GM12878 (cell line): ENCODE measurements at regions not wholly inside any gene's neighbourhood (a gene's known extent, or its start where the extent isn't known, plus 50 kb on each side); places are given as distances from the start of the nearest gene placed in this dataset.

Experiments
- ATAC-seq: fragments of 200-7000 bp; cut with Tn5 transposase; 3 replicates; pipeline ENCODE4 v1.9.1; 2020; ENCODE audit warnings: mild to moderate bottlenecking, moderate library complexity
- BruUV-seq: library from RNA; stranded (reverse); fragments of 400-500 nt; replicated peaks from 2 replicates; lab custom pipeline; 2021; lab: Mats Ljungman, UMichigan
- CTCF ChIA-PET: fragments of 300-600 bp; sonication (Branson Sonifier 250); formaldehyde crosslinking; extraction: SDS; loops from one replicate; lab custom pipeline; 2021; ENCODE audit warnings: inconsistent platforms; lab: Yijun Ruan, JAX
- POLR2A ChIA-PET: fragments of 350-600 bp; formaldehyde crosslinking; extraction: SDS; loops from one replicate; lab custom pipeline; 2021; ENCODE audit warnings: inconsistent platforms; lab: Charles Lee
- RAD21 ChIA-PET: fragments of 300-600 bp; sonication (Branson Sonifier 250); formaldehyde crosslinking; loops from one replicate; lab custom pipeline; 2023; ENCODE audit warnings: antibody characterized with exemption; ENCODE audit not compliant: unreplicated experiment; lab: Charles Lee
- SMC1A ChIA-PET: fragments of 300-600 bp; sonication (Branson Sonifier 250); formaldehyde crosslinking; loops from one replicate; lab custom pipeline; 2023; ENCODE audit not compliant: unreplicated experiment, uncharacterized antibody; lab: Charles Lee
- DNase-seq: peaks from one replicate; pipeline ENCODE4 v3.0.0-alpha.2; 2011; ENCODE audit warnings: low read depth, low spot score
- FAIRE-seq: peaks from 3 replicates; lab custom pipeline; 2011; peaks lifted over from hg19 to GRCh38; lab: Jason Lieb, UNC
- H2AFZ ChIP-seq: 2 replicates; pipeline ENCODE4 v1.6.0; 2011; ENCODE audit warnings: low read depth, low read length, control low read depth; ENCODE audit not compliant: control insufficient read depth
- H3K27ac ChIP-seq: 2 replicates; pipeline ENCODE4 v1.5.1; 2011; ENCODE audit warnings: control low read depth; ENCODE audit not compliant: control insufficient read depth, insufficient read depth
- H3K27me3 ChIP-seq, 2 experiments: replicated peaks in 1 of 2; 2 replicates each; pipeline versions ENCODE4 v1.6.0 to v1.6.1; 2011; ENCODE audit warnings: low read length in 1 of 2; ENCODE audit not compliant: control insufficient read depth in 2 of 2, insufficient read depth in 2 of 2
- H3K36me3 ChIP-seq, 2 experiments: 2 replicates each; pipeline ENCODE4 v1.5.1; 2011; ENCODE audit warnings: low read length in 1 of 2; ENCODE audit not compliant: control insufficient read depth in 2 of 2, insufficient read depth in 2 of 2
- H3K4me1 ChIP-seq: 2 replicates; pipeline ENCODE4 v1.6.1; 2011; ENCODE audit warnings: mild to moderate bottlenecking, low read length, moderate library complexity, mixed read lengths; ENCODE audit not compliant: control insufficient read depth, insufficient read depth
- H3K4me2 ChIP-seq: 2 replicates; pipeline ENCODE4 v1.6.0; 2011; ENCODE audit warnings: control low read depth; ENCODE audit not compliant: control insufficient read depth, insufficient read depth
- H3K4me3 ChIP-seq: fragments of 200-600 bp; sonication (generic); 2 replicates; pipeline ENCODE4 v1.5.1; 2016
- H3K79me2 ChIP-seq: 2 replicates; pipeline ENCODE4 v1.6.0; 2011; ENCODE audit warnings: low read length; ENCODE audit not compliant: control insufficient read depth, insufficient read depth
- H3K9ac ChIP-seq: 2 replicates; pipeline ENCODE4 v1.8.0; 2011; ENCODE audit warnings: low read length, control low read depth, mixed read lengths; ENCODE audit not compliant: control insufficient read depth, insufficient read depth
- H3K9me3 ChIP-seq: replicated peaks from 3 replicates; pipeline ENCODE4 v1.5.1; 2011; ENCODE audit warnings: mild to moderate bottlenecking, low read length; ENCODE audit not compliant: control insufficient read depth, insufficient read depth
- H4K20me1 ChIP-seq: 2 replicates; pipeline ENCODE4 v1.6.0; 2011; ENCODE audit not compliant: control insufficient read depth, insufficient read depth
- EED ChIP-seq: sonication (generic); IDR thresholded peaks from 2 replicates; pipeline ENCODE4 v1.6.1; 2016; ENCODE audit warnings: antibody characterized with exemption, low read depth
- EGR1 ChIP-seq, 2 experiments: IDR thresholded peaks; 1 replicate in 1 of 2; 2 replicates in 1 of 2; pipeline ENCODE4 v1.6.1; 2011 to 2012; ENCODE audit warnings: low read depth in 2 of 2, low read length in 2 of 2, borderline replicate concordance in 1 of 2, mild to moderate bottlenecking in 1 of 2, moderate library complexity in 1 of 2
- MTA2 ChIP-seq: fragments of 450-650 bp; IDR thresholded peaks from 2 replicates; pipeline ENCODE4 v1.6.1; 2016; ENCODE audit warnings: low read depth, mild to moderate bottlenecking, moderate library complexity
- NFIC ChIP-seq: IDR thresholded peaks from 2 replicates; pipeline ENCODE4 v1.6.1; 2012; ENCODE audit warnings: low read depth, mild to moderate bottlenecking, inconsistent platforms, low read length, moderate library complexity
- PAX8 ChIP-seq: fragments of 450-650 bp; IDR thresholded peaks from 2 replicates; pipeline ENCODE4 v1.6.1; 2017; ENCODE audit warnings: mild to moderate bottlenecking, moderate library complexity
- RUNX3 ChIP-seq: IDR thresholded peaks from 2 replicates; pipeline ENCODE4 v1.6.1; 2012; ENCODE audit warnings: low read length, inconsistent platforms
- STAT3 ChIP-seq: IDR thresholded peaks from 2 replicates; pipeline ENCODE4 v1.6.1; 2011; ENCODE audit warnings: low read depth, low read length, improper control_type of control experiment
- TCF12 ChIP-seq: IDR thresholded peaks from 2 replicates; pipeline ENCODE4 v1.6.1; 2011; ENCODE audit warnings: low read depth, mild to moderate bottlenecking, low read length
- ZNF207 ChIP-seq: fragments of 450-650 bp; IDR thresholded peaks from 2 replicates; pipeline ENCODE4 v1.6.1; 2014; ENCODE audit warnings: antibody characterized with exemption, mild to moderate bottlenecking, borderline replicate concordance
- WGBS: methylation state at CpG from one replicate; pipeline ENCODE4 v1.1.6; 2016; ENCODE audit warnings: low lambda C conversion rate; ENCODE audit not compliant: insufficient replicate concordance, insufficient coverage; ENCODE audit errors: missing lambda C conversion rate; 5-methylcytosine and 5-hydroxymethylcytosine counted together
- in situ Hi-C: fragments of 300-500 bp; cut with MboI; formaldehyde crosslinking; loops from 9 replicates; pipeline ENCODE4 v1.14.3; 2018; ENCODE audit warnings: mixed read lengths
- intact Hi-C: fragments of 100-400 bp; cut with micrococcal nuclease; formaldehyde crosslinking; loops from one replicate; pipeline ENCODE4 v1.14.2; 2022; ENCODE audit not compliant: unreplicated experiment
- TF ChIP-seq, protein P1 (sequence below): fragments of 450-650 bp; IDR thresholded peaks from 2 replicates; pipeline ENCODE4 v1.6.1; 2016; ENCODE audit warnings: mild to moderate bottlenecking
- TF ChIP-seq, protein P2 (sequence below): IDR thresholded peaks from 2 replicates; pipeline ENCODE4 v1.6.1; 2012; ENCODE audit warnings: low read length, inconsistent platforms
- TF ChIP-seq, protein P3 (sequence below): fragments of 450-650 bp; IDR thresholded peaks from 2 replicates; pipeline ENCODE4 v1.6.1; 2017; ENCODE audit warnings: antibody characterized with exemption, mild to moderate bottlenecking, moderate library complexity

DNA sequence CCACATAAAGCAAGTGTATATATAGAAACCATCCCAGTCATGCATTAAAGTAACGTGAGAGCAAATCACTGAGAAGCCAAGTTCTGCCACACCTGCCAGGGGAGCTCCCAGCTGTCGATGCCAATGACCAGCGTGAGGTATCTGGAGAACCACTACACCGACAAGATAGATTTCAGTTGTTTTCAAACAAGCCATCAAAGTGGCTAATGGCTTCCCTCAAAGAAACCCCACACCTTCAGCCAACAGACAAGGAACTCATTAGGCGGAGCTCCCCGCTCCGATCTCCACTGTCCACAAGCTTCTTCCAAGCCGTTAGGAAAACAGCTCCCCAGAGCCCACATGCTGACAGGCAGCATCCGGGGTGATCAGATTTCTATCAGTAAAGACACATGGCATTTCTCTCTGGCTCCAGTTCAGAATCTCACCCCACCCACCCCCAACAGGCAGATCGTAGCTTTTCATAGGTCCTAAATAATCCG is 54.2 kb upstream of the SPATA12 start:
- no peak for ATAC-seq
- CTCF ChIA-PET: interaction anchor here (0.5 to 3.9 kb wide), 6 partner anchors 10 to 302 kb away, joined by 3 to 19 read pairs (median 3); no protein-coding TSS in a partner anchor
- SMC1A ChIA-PET: interaction anchor here (1.0 to 2.1 kb wide), 8 partner anchors 12 to 167 kb away, joined by 3 to 7 read pairs (median 3); no protein-coding TSS in a partner anchor
- no peaks in the 10 kb centered on the region for H3K9me3 ChIP-seq
- no peaks in the 10 kb centered on the region for H3K36me3 ChIP-seq
- no peaks in the 10 kb centered on the region for H3K27me3 ChIP-seq
- H4K20me1 ChIP-seq: no peaks in the 10 kb centered on the region
- POLR2A ChIA-PET: no interaction called here
- TF ChIP-seq STAT3: no peak
- TF ChIP-seq RUNX3: no peak
- TF ChIP-seq PAX8: no peak
- TF ChIP-seq, protein P1, sequence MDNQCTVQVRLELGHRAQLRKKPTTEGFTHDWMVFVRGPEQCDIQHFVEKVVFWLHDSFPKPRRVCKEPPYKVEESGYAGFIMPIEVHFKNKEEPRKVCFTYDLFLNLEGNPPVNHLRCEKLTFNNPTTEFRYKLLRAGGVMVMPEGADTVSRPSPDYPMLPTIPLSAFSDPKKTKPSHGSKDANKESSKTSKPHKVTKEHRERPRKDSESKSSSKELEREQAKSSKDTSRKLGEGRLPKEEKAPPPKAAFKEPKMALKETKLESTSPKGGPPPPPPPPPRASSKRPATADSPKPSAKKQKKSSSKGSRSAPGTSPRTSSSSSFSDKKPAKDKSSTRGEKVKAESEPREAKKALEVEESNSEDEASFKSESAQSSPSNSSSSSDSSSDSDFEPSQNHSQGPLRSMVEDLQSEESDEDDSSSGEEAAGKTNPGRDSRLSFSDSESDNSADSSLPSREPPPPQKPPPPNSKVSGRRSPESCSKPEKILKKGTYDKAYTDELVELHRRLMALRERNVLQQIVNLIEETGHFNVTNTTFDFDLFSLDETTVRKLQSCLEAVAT: no peak
- no peak for TF ChIP-seq MTA2
- TF ChIP-seq, protein P2, sequence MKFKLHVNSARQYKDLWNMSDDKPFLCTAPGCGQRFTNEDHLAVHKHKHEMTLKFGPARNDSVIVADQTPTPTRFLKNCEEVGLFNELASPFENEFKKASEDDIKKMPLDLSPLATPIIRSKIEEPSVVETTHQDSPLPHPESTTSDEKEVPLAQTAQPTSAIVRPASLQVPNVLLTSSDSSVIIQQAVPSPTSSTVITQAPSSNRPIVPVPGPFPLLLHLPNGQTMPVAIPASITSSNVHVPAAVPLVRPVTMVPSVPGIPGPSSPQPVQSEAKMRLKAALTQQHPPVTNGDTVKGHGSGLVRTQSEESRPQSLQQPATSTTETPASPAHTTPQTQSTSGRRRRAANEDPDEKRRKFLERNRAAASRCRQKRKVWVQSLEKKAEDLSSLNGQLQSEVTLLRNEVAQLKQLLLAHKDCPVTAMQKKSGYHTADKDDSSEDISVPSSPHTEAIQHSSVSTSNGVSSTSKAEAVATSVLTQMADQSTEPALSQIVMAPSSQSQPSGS: no peak
- TF ChIP-seq NFIC: no peak
- no peak for TF ChIP-seq ZNF207
- TF ChIP-seq EGR1 (IDR thresholded peaks at IDR 0.05; ENCODE audit: borderline replicate concordance in 1 of 2, low read depth in 2 of 2, low read length in 2 of 2): no peak
- no peak for TF ChIP-seq TCF12
- TF ChIP-seq, protein P3, sequence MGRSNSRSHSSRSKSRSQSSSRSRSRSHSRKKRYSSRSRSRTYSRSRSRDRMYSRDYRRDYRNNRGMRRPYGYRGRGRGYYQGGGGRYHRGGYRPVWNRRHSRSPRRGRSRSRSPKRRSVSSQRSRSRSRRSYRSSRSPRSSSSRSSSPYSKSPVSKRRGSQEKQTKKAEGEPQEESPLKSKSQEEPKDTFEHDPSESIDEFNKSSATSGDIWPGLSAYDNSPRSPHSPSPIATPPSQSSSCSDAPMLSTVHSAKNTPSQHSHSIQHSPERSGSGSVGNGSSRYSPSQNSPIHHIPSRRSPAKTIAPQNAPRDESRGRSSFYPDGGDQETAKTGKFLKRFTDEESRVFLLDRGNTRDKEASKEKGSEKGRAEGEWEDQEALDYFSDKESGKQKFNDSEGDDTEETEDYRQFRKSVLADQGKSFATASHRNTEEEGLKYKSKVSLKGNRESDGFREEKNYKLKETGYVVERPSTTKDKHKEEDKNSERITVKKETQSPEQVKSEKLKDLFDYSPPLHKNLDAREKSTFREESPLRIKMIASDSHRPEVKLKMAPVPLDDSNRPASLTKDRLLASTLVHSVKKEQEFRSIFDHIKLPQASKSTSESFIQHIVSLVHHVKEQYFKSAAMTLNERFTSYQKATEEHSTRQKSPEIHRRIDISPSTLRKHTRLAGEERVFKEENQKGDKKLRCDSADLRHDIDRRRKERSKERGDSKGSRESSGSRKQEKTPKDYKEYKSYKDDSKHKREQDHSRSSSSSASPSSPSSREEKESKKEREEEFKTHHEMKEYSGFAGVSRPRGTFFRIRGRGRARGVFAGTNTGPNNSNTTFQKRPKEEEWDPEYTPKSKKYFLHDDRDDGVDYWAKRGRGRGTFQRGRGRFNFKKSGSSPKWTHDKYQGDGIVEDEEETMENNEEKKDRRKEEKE: no peak
- TF ChIP-seq EED: no peak
- no peaks in the 10 kb centered on the region for H3K79me2 ChIP-seq
- in situ Hi-C loops: no loop called here
- RAD21 ChIA-PET: interaction anchor here (1.0 to 1.9 kb wide), 3 partner anchors 59 to 95 kb away, joined by 3 to 5 read pairs (median 4); no protein-coding TSS in a partner anchor
- no peak overlapping the region for H3K4me2 ChIP-seq
- H3K4me3 ChIP-seq: no peak overlapping the region
- H3K27ac ChIP-seq: no peak overlapping the region
- H3K9ac ChIP-seq: no peak overlapping the region
- no peak overlapping the region for H2AFZ ChIP-seq
- 68% methylated on average over 11 of the region's 11 CpGs for WGBS
- DNase-seq: no peak
- intact Hi-C loops: no loop called here
- no peak for FAIRE-seq
- BruUV-seq: no TSS peak
- H3K4me1 ChIP-seq: no peaks in the 10 kb centered on the region
